H1 (cell line): ENCODE measurements at regions not wholly inside any gene's neighbourhood (a gene's known extent, or its start where the extent isn't known, plus 50 kb on each side); places are given as distances from the start of the nearest gene placed in this dataset.

Source experiments
- CTCF ChIA-PET: fragments of 300-600 bp; sonication (Branson Sonifier 250); formaldehyde crosslinking; loops from one replicate; lab custom pipeline; 2021; ENCODE audit not compliant: partially characterized antibody; lab: Charles Lee
- POLR2A ChIA-PET: fragments of 300-600 bp; sonication (Branson Sonifier 250); formaldehyde crosslinking; loops from one replicate; lab custom pipeline; 2021; ENCODE audit warnings: inconsistent platforms; ENCODE audit not compliant: partially characterized antibody; lab: Charles Lee
- DNase-seq, 2 experiments: peaks; one replicate each; pipeline versions ENCODE4 v3.0.0 to v3.0.0-alpha.2; 2010 to 2022; ENCODE audit warnings: low spot score in 2 of 2, low read depth in 1 of 2, mixed read lengths in 1 of 2
- FAIRE-seq: peaks from 2 replicates; lab custom pipeline; 2011; peaks lifted over from hg19 to GRCh38; lab: Jason Lieb, UNC
- H2AFZ ChIP-seq: 2 replicates; pipeline ENCODE4 v1.8.1; 2012; ENCODE audit warnings: low read length, inconsistent platforms
- H2AK5ac ChIP-seq: 2 replicates; pipeline ENCODE4 v1.6.1; 2013; ENCODE audit warnings: low read depth, low read length
- H2BK120ac ChIP-seq: replicated peaks from 2 replicates; pipeline ENCODE3; 2013; ENCODE audit warnings: low read depth, low read length, inconsistent platforms
- H2BK12ac ChIP-seq: 2 replicates; pipeline ENCODE4 v1.6.1; 2013; ENCODE audit warnings: low read depth, low read length
- H2BK15ac ChIP-seq: 2 replicates; pipeline ENCODE4 v1.6.1; 2013; ENCODE audit warnings: low read length
- H2BK20ac ChIP-seq: 2 replicates; pipeline ENCODE4 v1.6.1; 2013; ENCODE audit warnings: low read length
- H2BK5ac ChIP-seq: 2 replicates; pipeline ENCODE4 v1.6.1; 2013; ENCODE audit warnings: low read depth, low read length
- H3K14ac ChIP-seq: 2 replicates; pipeline ENCODE4 v1.6.1; 2013; ENCODE audit warnings: inconsistent platforms; ENCODE audit not compliant: insufficient read length
- H3K18ac ChIP-seq: 2 replicates; pipeline ENCODE4 v1.6.1; 2013; ENCODE audit warnings: low read length; ENCODE audit errors: extremely low read depth
- H3K23ac ChIP-seq: 2 replicates; pipeline ENCODE4 v1.6.1; 2013; ENCODE audit warnings: inconsistent platforms; ENCODE audit not compliant: insufficient read length
- H3K23me2 ChIP-seq: 2 replicates; pipeline ENCODE4 v1.6.1; 2013; ENCODE audit warnings: low read depth, low read length
- H3K27ac ChIP-seq: 2 replicates; pipeline ENCODE4 v1.6.1; 2011; ENCODE audit warnings: low read depth, low read length, inconsistent platforms
- H3K27me3 ChIP-seq, 4 experiments: replicated peaks in 1 of 4; 1 replicate in 1 of 4; 2 replicates in 3 of 4; pipeline versions ENCODE4 v1.6.1 to v1.8.1; 2011 to 2013; ENCODE audit warnings: low read length in 3 of 4, mild to moderate bottlenecking in 3 of 4, inconsistent platforms in 2 of 4, mixed read lengths in 2 of 4, moderate library complexity in 1 of 4; ENCODE audit not compliant: control insufficient read depth in 3 of 4, insufficient read depth in 3 of 4; ENCODE audit errors: extremely low read depth in 1 of 4
- H3K36me3 ChIP-seq, 4 experiments: 2 replicates each; pipeline versions ENCODE4 v1.6.1 to v1.8.1; 2011 to 2013; ENCODE audit warnings: mild to moderate bottlenecking in 4 of 4, low read length in 3 of 4, moderate library complexity in 2 of 4, control low read depth in 1 of 4, inconsistent platforms in 1 of 4; ENCODE audit not compliant: insufficient read depth in 4 of 4, control insufficient read depth in 2 of 4
- H3K4ac ChIP-seq: replicated peaks from 2 replicates; pipeline ENCODE3; 2013; ENCODE audit warnings: low read length, low read depth, mixed read lengths, inconsistent platforms; ENCODE audit not compliant: insufficient read length
- H3K4me1 ChIP-seq, 4 experiments: replicated peaks in 1 of 4; 1 replicate in 1 of 4; 2 replicates in 3 of 4; pipeline versions ENCODE4 v1.6.1 to v1.8.1; 2011 to 2013; ENCODE audit warnings: low read length in 3 of 4, inconsistent platforms in 2 of 4, mixed read lengths in 1 of 4; ENCODE audit not compliant: insufficient read depth in 4 of 4, control insufficient read depth in 3 of 4
- H3K4me2 ChIP-seq, 2 experiments: 2 replicates each; pipeline versions ENCODE4 v1.6.1 to v1.8.1; 2011 to 2013; ENCODE audit warnings: low read depth in 2 of 2, low read length in 2 of 2, control low read depth in 1 of 2, inconsistent platforms in 1 of 2, mild to moderate bottlenecking in 1 of 2; ENCODE audit not compliant: insufficient read depth in 1 of 2
- H3K4me3 ChIP-seq, 4 experiments: fragments of 200-600, 300-600 bp in 1 of 4; sonication (generic), shearing (Covaris generic), sonication (Bioruptor Twin) in 1 of 4; 2 replicates each; pipeline versions ENCODE4 v1.5.1 to v1.8.1; 2011 to 2016; ENCODE audit warnings: low read length in 4 of 4, low read depth in 3 of 4, control low read depth in 2 of 4, inconsistent platforms in 2 of 4, mild to moderate bottlenecking in 2 of 4, mixed read lengths in 1 of 4, moderate library complexity in 1 of 4; ENCODE audit not compliant: insufficient read depth in 2 of 4; ENCODE audit errors: extremely low read depth in 1 of 4
- H3K56ac ChIP-seq: replicated peaks from 2 replicates; pipeline ENCODE3; 2013; ENCODE audit warnings: low read depth, mild to moderate bottlenecking, mixed read lengths, low read length, inconsistent platforms; ENCODE audit not compliant: insufficient read length
- H3K79me1 ChIP-seq: 2 replicates; pipeline ENCODE4 v1.6.1; 2013; ENCODE audit warnings: low read depth, low read length, control low read depth
- H3K79me2 ChIP-seq, 2 experiments: 2 replicates each; pipeline versions ENCODE4 v1.6.1 to v1.8.1; 2012 to 2013; ENCODE audit warnings: low read length in 2 of 2, mild to moderate bottlenecking in 2 of 2, inconsistent platforms in 1 of 2; ENCODE audit not compliant: insufficient read depth in 2 of 2, control insufficient read depth in 1 of 2
- H3K9ac ChIP-seq, 4 experiments: replicated peaks in 1 of 4; 1 replicate in 1 of 4; 2 replicates in 3 of 4; pipeline versions ENCODE4 v1.6.1 to v1.8.1; 2011 to 2013; ENCODE audit warnings: low read depth in 3 of 4, low read length in 3 of 4, control low read depth in 2 of 4, mild to moderate bottlenecking in 2 of 4, moderate library complexity in 2 of 4, inconsistent platforms in 1 of 4; ENCODE audit errors: extremely low read depth in 1 of 4
- H3K9me3 ChIP-seq, 2 experiments: 2 replicates each; pipeline versions ENCODE4 v1.6.1 to v1.8.1; 2012 to 2013; ENCODE audit warnings: mild to moderate bottlenecking in 2 of 2, moderate library complexity in 2 of 2, control low read depth in 1 of 2, inconsistent platforms in 1 of 2, low read depth in 1 of 2, low read length in 1 of 2, mixed read lengths in 1 of 2; ENCODE audit not compliant: insufficient read depth in 2 of 2
- H4K20me1 ChIP-seq, 2 experiments: replicated peaks in 1 of 2; 2 replicates each; pipeline versions ENCODE3 to v1.8.1; 2011 to 2013; ENCODE audit warnings: inconsistent platforms in 2 of 2, low read length in 2 of 2, mild to moderate bottlenecking in 1 of 2; ENCODE audit not compliant: insufficient read depth in 2 of 2, control insufficient read depth in 1 of 2
- H4K5ac ChIP-seq: 2 replicates; pipeline ENCODE4 v1.6.1; 2013; ENCODE audit warnings: low read length, low read depth, mixed read lengths, inconsistent platforms; ENCODE audit not compliant: insufficient read length
- H4K8ac ChIP-seq: 2 replicates; pipeline ENCODE4 v1.8.0; 2013; ENCODE audit warnings: mild to moderate bottlenecking, moderate library complexity, low read length, inconsistent platforms; ENCODE audit not compliant: insufficient read depth; ENCODE audit errors: extremely low read depth
- H4K91ac ChIP-seq: replicated peaks from 2 replicates; pipeline ENCODE3; 2013; ENCODE audit warnings: low read length, mixed read lengths, inconsistent platforms; ENCODE audit not compliant: insufficient read length
- BCL11A ChIP-seq, 2 experiments: IDR thresholded peaks; one replicate each; pipeline ENCODE4 v1.6.1; 2011; ENCODE audit warnings: low read depth in 2 of 2, low read length in 2 of 2, mild to moderate bottlenecking in 2 of 2
- HDAC6 ChIP-seq: IDR thresholded peaks from one replicate; pipeline ENCODE4 v1.7.1; 2012; ENCODE audit warnings: low read depth, mild to moderate bottlenecking, inconsistent platforms, low read length, moderate library complexity
- SAP30 ChIP-seq: fragments of 300-600 bp; sonication (generic); IDR thresholded peaks from 2 replicates; pipeline ENCODE4 v1.7.1; 2012; ENCODE audit warnings: low read length, moderate library complexity, mild to moderate bottlenecking, inconsistent platforms; ENCODE audit not compliant: insufficient read depth, insufficient replicate concordance
- SRF ChIP-seq: IDR thresholded peaks from 2 replicates; pipeline ENCODE4 v1.6.1; 2011; ENCODE audit warnings: mild to moderate bottlenecking, low read depth, low read length, moderate library complexity
- WGBS, 2 experiments: shearing (Covaris generic) in 1 of 2; methylation state at CpG; one replicate each; pipeline versions ENCODE4 v1.1.6 to v1.1.7; 2013 to 2015; ENCODE audit warnings: low lambda C conversion rate in 2 of 2, mixed read lengths in 2 of 2, inconsistent platforms in 1 of 2, low coverage in 1 of 2, missing lambda C conversion rate in 1 of 2; ENCODE audit not compliant: insufficient replicate concordance in 2 of 2, insufficient coverage in 1 of 2, insufficient read length in 1 of 2; ENCODE audit errors: extremely low coverage in 1 of 2, missing lambda C conversion rate in 1 of 2; 5-methylcytosine and 5-hydroxymethylcytosine counted together

GRCh38 chr5:122565331-122565730 is 209.5 kb upstream of the SNX2 start:
- no peak overlapping the region for H3K4me2 ChIP-seq

More at GRCh38 chr5:122565331-122565730, 209.5 kb upstream of the SNX2 start:
- Histone ChIP-seq H3K27ac (no peak overlapping the region), H4K8ac (no peak overlapping the region), H2BK20ac (no peak overlapping the region), H2BK15ac (no peak overlapping the region), H3K4me3 (no peak overlapping the region), H2AK5ac (no peak overlapping the region), H2BK120ac (no peak overlapping the region), H3K4me1 (peaks cover 0 to 5% (median 1%) of the 10 kb centered on the region in 4 experiments; a peak in 2 of 7 replicates), H3K4ac (no peak overlapping the region), H3K23ac (no peak overlapping the region), H3K18ac (no peak overlapping the region), H3K9me3 (no peaks in the 10 kb centered on the region), H2BK12ac (no peak overlapping the region), H2AFZ (no peak overlapping the region), H2BK5ac (no peak overlapping the region), H3K36me3 (no peaks in the 10 kb centered on the region), H3K14ac (no peak overlapping the region), H4K91ac (no peak overlapping the region), H3K79me2 (no peaks in the 10 kb centered on the region), H3K23me2 (no peaks in the 10 kb centered on the region), H4K5ac (no peak overlapping the region), H3K9ac (no peak overlapping the region), H3K27me3 (no peaks in the 10 kb centered on the region), H3K79me1 (no peaks in the 10 kb centered on the region), H3K56ac (no peak overlapping the region), H4K20me1 (no peaks in the 10 kb centered on the region)
- ChIA-PET CTCF (interaction anchor here (0.8 to 1.4 kb wide), 3 partner anchors 8 to 11 kb away, joined by 3 read pairs; no protein-coding TSS in a partner anchor), POLR2A (no interaction called here)
- TF ChIP-seq BCL11A (IDR thresholded peaks at IDR 0.05; ENCODE audit: low read depth in 2 of 2, low read length in 2 of 2): no peak
- no peak for TF ChIP-seq SAP30
- TF ChIP-seq SRF: no peak
- TF ChIP-seq HDAC6: no peak
- FAIRE-seq (no peak), DNase-seq (no peak)
- 92% methylated on average over 9 of the region's 9 CpGs; no CpG with 5 or more reads in 1 of the 2 experiments for WGBS, 2 experiments
